Neuronal stem cell (in vitro differentiated cells): ENCODE measurements at regions not wholly inside any gene's neighbourhood (a gene's known extent, or its start where the extent isn't known, plus 50 kb on each side); places are given as distances from the start of the nearest gene placed in this dataset.

Experiments used
- DNase-seq: peaks from one replicate; pipeline ENCODE4 v3.0.0-alpha.2; 2013; ENCODE audit warnings: low spot score
- H2AFZ ChIP-seq: one replicate; pipeline ENCODE4 v1.6.1; 2013; ENCODE audit warnings: mild to moderate bottlenecking, low read length, inconsistent platforms
- H2AK5ac ChIP-seq: 2 replicates; pipeline ENCODE4 v1.6.1; 2013; ENCODE audit warnings: low read depth, mild to moderate bottlenecking, inconsistent platforms, low read length, moderate library complexity, mixed read lengths
- H2BK120ac ChIP-seq: 2 replicates; pipeline ENCODE4 v1.6.1; 2013; ENCODE audit warnings: low read depth, mild to moderate bottlenecking, inconsistent platforms, low read length, moderate library complexity, mixed read lengths
- H2BK12ac ChIP-seq: one replicate; pipeline ENCODE4 v1.6.1; 2013; ENCODE audit warnings: low read length, inconsistent platforms
- H2BK15ac ChIP-seq: 2 replicates; pipeline ENCODE4 v1.6.1; 2013; ENCODE audit warnings: mild to moderate bottlenecking, low read length, inconsistent platforms, mixed read lengths
- H2BK5ac ChIP-seq: one replicate; pipeline ENCODE4 v1.6.1; 2013; ENCODE audit warnings: inconsistent platforms, mild to moderate bottlenecking, low read length, moderate library complexity
- H3K14ac ChIP-seq: one replicate; pipeline ENCODE4 v1.6.1; 2013; ENCODE audit warnings: low read length, inconsistent platforms
- H3K18ac ChIP-seq: 2 replicates; pipeline ENCODE4 v1.6.1; 2013; ENCODE audit warnings: low read length, inconsistent platforms
- H3K23ac ChIP-seq: 2 replicates; pipeline ENCODE4 v1.6.1; 2013; ENCODE audit warnings: low read depth, mild to moderate bottlenecking, mixed read lengths, low read length, inconsistent platforms; ENCODE audit not compliant: poor library complexity
- H3K27ac ChIP-seq: replicated peaks from 3 replicates; pipeline ENCODE4 v1.5.1; 2013; ENCODE audit warnings: low read length, inconsistent platforms
- H3K27me3 ChIP-seq, 3 experiments: 2 replicates each; pipeline ENCODE4 v1.6.1; 2013; ENCODE audit warnings: low read length in 3 of 3, mild to moderate bottlenecking in 2 of 3, inconsistent platforms in 1 of 3, low read depth in 1 of 3, mixed read lengths in 1 of 3, moderate library complexity in 1 of 3; ENCODE audit not compliant: control insufficient read depth in 3 of 3, insufficient read depth in 3 of 3
- H3K36me3 ChIP-seq, 2 donors: replicated peaks in 1 of 2; 2 replicates each; pipeline ENCODE4 v1.6.1; 2013; ENCODE audit warnings: low read length in 2 of 2; ENCODE audit not compliant: control insufficient read depth in 2 of 2, insufficient read depth in 2 of 2
- H3K4ac ChIP-seq: 2 replicates; pipeline ENCODE4 v1.6.1; 2013; ENCODE audit warnings: inconsistent platforms, mild to moderate bottlenecking, low read length, moderate library complexity
- H3K4me1 ChIP-seq, 2 donors: 1 replicate in 1 of 2; 2 replicates in 1 of 2; pipeline ENCODE4 v1.6.1; 2013; ENCODE audit warnings: low read length in 2 of 2, low read depth in 1 of 2; ENCODE audit not compliant: control insufficient read depth in 2 of 2, insufficient read depth in 1 of 2
- H3K4me2 ChIP-seq: one replicate; pipeline ENCODE4 v1.6.1; 2013; ENCODE audit warnings: mild to moderate bottlenecking, low read length, inconsistent platforms; ENCODE audit not compliant: insufficient read depth, poor library complexity, severe bottlenecking
- H3K4me3 ChIP-seq, 2 donors: 2 replicates each; pipeline ENCODE4 v1.5.1; 2013; ENCODE audit warnings: low read length in 2 of 2, mild to moderate bottlenecking in 2 of 2, inconsistent platforms in 1 of 2, moderate library complexity in 1 of 2
- H3K79me1 ChIP-seq: one replicate; pipeline ENCODE4 v1.6.1; 2013; ENCODE audit warnings: low read depth, mild to moderate bottlenecking, inconsistent platforms, low read length, moderate library complexity
- H3K9ac ChIP-seq: one replicate; pipeline ENCODE4 v1.6.1; 2013; ENCODE audit warnings: mild to moderate bottlenecking, low read depth, low read length, inconsistent platforms; ENCODE audit not compliant: poor library complexity
- H3K9me3 ChIP-seq, 2 donors: replicated peaks in 1 of 2; 2 replicates each; pipeline versions ENCODE3 to v1.6.1; 2013; ENCODE audit warnings: low read length in 2 of 2, mild to moderate bottlenecking in 2 of 2, inconsistent platforms in 1 of 2, low read depth in 1 of 2, mixed read lengths in 1 of 2, moderate library complexity in 1 of 2; ENCODE audit not compliant: control insufficient read depth in 2 of 2, insufficient read depth in 1 of 2
- H4K8ac ChIP-seq: one replicate; pipeline ENCODE4 v1.6.1; 2013; ENCODE audit warnings: low read depth, mild to moderate bottlenecking, inconsistent platforms, low read length, moderate library complexity
- H4K91ac ChIP-seq: one replicate; pipeline ENCODE4 v1.6.1; 2013; ENCODE audit warnings: low read length, low read depth, mild to moderate bottlenecking, inconsistent platforms; ENCODE audit not compliant: poor library complexity
- WGBS, 2 donors: extraction: QIAGEN DNeasy Blood & Tissue Kit; methylation state at CpG; one replicate each; pipeline ENCODE4 v1.1.7; 2013; ENCODE audit warnings: missing lambda C conversion rate in 2 of 2, mixed read lengths in 1 of 2; ENCODE audit not compliant: insufficient read length in 2 of 2, insufficient replicate concordance in 1 of 2; ENCODE audit errors: extremely low coverage in 2 of 2; 5-methylcytosine and 5-hydroxymethylcytosine counted together

GRCh38 chr5:170164921-170165320 lies 59.2 kb downstream of the FOXI1 start:
- WGBS, 2 donors = no CpG with 5 or more reads among the region's 6 CpGs
- no peaks in the 10 kb centered on the region for H3K27me3 ChIP-seq
- peaks cover 0 to 1% of the 10 kb centered on the region in 2 donors for H3K4me1 ChIP-seq
- no peak overlapping the region for H2AFZ ChIP-seq
- no peak overlapping the region for H4K8ac ChIP-seq
- no peaks in the 10 kb centered on the region for H3K9me3 ChIP-seq
- no peak overlapping the region for H3K14ac ChIP-seq
- H2BK5ac ChIP-seq = no peak overlapping the region
- no peak for DNase-seq
- H2BK12ac ChIP-seq = no peak overlapping the region
- H3K79me1 ChIP-seq = no peaks in the 10 kb centered on the region
- no peak overlapping the region for H3K9ac ChIP-seq
- no peak overlapping the region for H3K4me2 ChIP-seq
- no peak overlapping the region for H3K27ac ChIP-seq
- no peak overlapping the region for H2BK15ac ChIP-seq
- H3K23ac ChIP-seq = no peak overlapping the region
- H3K18ac ChIP-seq = no peak overlapping the region
- H3K4ac ChIP-seq = no peak overlapping the region
- H4K91ac ChIP-seq = no peak overlapping the region
- no peak overlapping the region for H2AK5ac ChIP-seq
- H3K36me3 ChIP-seq = no peaks in the 10 kb centered on the region
- H3K4me3 ChIP-seq = no peak overlapping the region
- no peak overlapping the region for H2BK120ac ChIP-seq

GRCh38 chr5:170166101-170166500 lies 60.4 kb downstream of the FOXI1 start:
- Histone ChIP-seq H3K27ac (no peak overlapping the region), H3K79me1 (no peaks in the 10 kb centered on the region), H2BK15ac (no peak overlapping the region), H3K4ac (no peak overlapping the region), H2AK5ac (no peak overlapping the region), H3K14ac (no peak overlapping the region), H2BK12ac (no peak overlapping the region), H3K9ac (no peak overlapping the region), H4K8ac (no peak overlapping the region), H2AFZ (no peak overlapping the region), H3K9me3 (no peaks in the 10 kb centered on the region), H3K18ac (no peak overlapping the region), H2BK120ac (no peak overlapping the region), H3K4me2 (no peak overlapping the region), H3K27me3 (no peaks in the 10 kb centered on the region), H3K36me3 (no peaks in the 10 kb centered on the region), H3K4me1 (peaks cover 0 to 1% of the 10 kb centered on the region in 2 donors), H3K4me3 (peak overlapping the region in 1 of 2 donors; percentile 12), H4K91ac (no peak overlapping the region), H2BK5ac (no peak overlapping the region), H3K23ac (no peak overlapping the region)
- no peak for DNase-seq
- no CpG with 5 or more reads among the region's 3 CpGs for WGBS, 2 donors

GRCh38 chr5:170168002-170168401 lies 62.3 kb downstream of the FOXI1 start:
- Histone ChIP-seq H3K4me2 (no peak overlapping the region), H3K27me3 (no peaks in the 10 kb centered on the region), H3K4me1 (peaks cover 0 to 1% of the 10 kb centered on the region in 2 donors), H3K4me3 (no peak overlapping the region), H4K8ac (no peak overlapping the region), H4K91ac (no peak overlapping the region), H3K79me1 (no peaks in the 10 kb centered on the region), H3K4ac (no peak overlapping the region), H2BK12ac (no peak overlapping the region), H3K9ac (no peak overlapping the region), H3K36me3 (no peaks in the 10 kb centered on the region), H2AFZ (no peak overlapping the region), H3K18ac (no peak overlapping the region), H3K14ac (no peak overlapping the region), H3K23ac (no peak overlapping the region), H2AK5ac (no peak overlapping the region), H2BK5ac (no peak overlapping the region), H3K27ac (no peak overlapping the region), H2BK15ac (no peak overlapping the region), H3K9me3 (no peaks in the 10 kb centered on the region), H2BK120ac (no peak overlapping the region)
- DNase-seq = no peak
- WGBS, 2 donors = no CpG with 5 or more reads among the region's 2 CpGs

- Histone ChIP-seq H2AK5ac (no peak overlapping the region), H3K4ac (no peak overlapping the region), H4K91ac (no peak overlapping the region), H2BK12ac (no peak overlapping the region), H3K27ac (no peak overlapping the region), H3K36me3 (no peaks in the 10 kb centered on the region), H3K14ac (no peak overlapping the region), H3K9ac (no peak overlapping the region), H3K23ac (no peak overlapping the region), H3K27me3 (no peaks in the 10 kb centered on the region), H3K4me2 (no peak overlapping the region), H2BK5ac (no peak overlapping the region), H3K4me3 (no peak overlapping the region), H3K18ac (no peak overlapping the region), H3K9me3 (no peaks in the 10 kb centered on the region), H2BK15ac (no peak overlapping the region), H2AFZ (no peak overlapping the region), H2BK120ac (no peak overlapping the region), H4K8ac (no peak overlapping the region), H3K79me1 (no peaks in the 10 kb centered on the region), H3K4me1 (peaks cover 0 to 1% of the 10 kb centered on the region in 2 donors)
- no CpG with 5 or more reads among the region's 3 CpGs for WGBS, 2 donors
- DNase-seq = no peak
Observed at GRCh38 chr5:170168797-170169196, 63.1 kb downstream of the FOXI1 start.
